SK-N-SH (cell line): ENCODE measurements at regions not wholly inside any gene's neighbourhood (a gene's known extent, or its start where the extent isn't known, plus 50 kb on each side); places are given as distances from the start of the nearest gene placed in this dataset.

Experiments
- RAD21 ChIP-seq: IDR thresholded peaks from 2 replicates; pipeline ENCODE4 v1.6.1; 2012; ENCODE audit warnings: mild to moderate bottlenecking, low read length
- TF ChIP-seq, protein P1 (sequence below): fragments of 200-600 bp; sonication (generic); IDR thresholded peaks from 2 replicates; pipeline ENCODE4 v1.6.1; 2017; ENCODE audit warnings: antibody characterized with exemption, mild to moderate bottlenecking, moderate library complexity
- TF ChIP-seq, protein P2 (sequence below): IDR thresholded peaks from 2 replicates; pipeline ENCODE4 v1.6.1; 2012; ENCODE audit warnings: mild to moderate bottlenecking, low read depth, low read length, moderate library complexity
- TF ChIP-seq, protein P3 (sequence below): IDR thresholded peaks from 2 replicates; pipeline ENCODE4 v1.4.0; 2012; ENCODE audit warnings: low read depth, borderline replicate concordance

DNA sequence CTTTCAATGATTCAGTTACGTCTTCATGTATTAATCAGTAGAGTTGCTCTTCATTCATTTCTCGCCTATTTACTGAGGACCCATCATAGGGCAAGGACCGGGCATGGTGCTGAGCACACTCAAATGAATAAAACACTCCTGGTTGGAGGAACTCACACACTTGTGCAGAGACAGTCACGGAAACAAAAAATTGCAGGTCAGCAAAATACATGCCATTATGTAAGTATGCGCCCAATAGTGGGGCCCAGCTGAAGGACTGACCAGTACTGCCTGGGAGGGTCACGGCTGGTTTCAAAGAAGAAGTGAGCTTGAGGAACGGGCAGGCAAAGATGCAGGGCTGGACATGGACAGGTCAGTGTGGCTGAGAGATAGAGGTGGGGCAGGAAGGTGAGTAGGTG lies 102.9 kb downstream of the DDX1 start:
- TF ChIP-seq, protein P1, sequence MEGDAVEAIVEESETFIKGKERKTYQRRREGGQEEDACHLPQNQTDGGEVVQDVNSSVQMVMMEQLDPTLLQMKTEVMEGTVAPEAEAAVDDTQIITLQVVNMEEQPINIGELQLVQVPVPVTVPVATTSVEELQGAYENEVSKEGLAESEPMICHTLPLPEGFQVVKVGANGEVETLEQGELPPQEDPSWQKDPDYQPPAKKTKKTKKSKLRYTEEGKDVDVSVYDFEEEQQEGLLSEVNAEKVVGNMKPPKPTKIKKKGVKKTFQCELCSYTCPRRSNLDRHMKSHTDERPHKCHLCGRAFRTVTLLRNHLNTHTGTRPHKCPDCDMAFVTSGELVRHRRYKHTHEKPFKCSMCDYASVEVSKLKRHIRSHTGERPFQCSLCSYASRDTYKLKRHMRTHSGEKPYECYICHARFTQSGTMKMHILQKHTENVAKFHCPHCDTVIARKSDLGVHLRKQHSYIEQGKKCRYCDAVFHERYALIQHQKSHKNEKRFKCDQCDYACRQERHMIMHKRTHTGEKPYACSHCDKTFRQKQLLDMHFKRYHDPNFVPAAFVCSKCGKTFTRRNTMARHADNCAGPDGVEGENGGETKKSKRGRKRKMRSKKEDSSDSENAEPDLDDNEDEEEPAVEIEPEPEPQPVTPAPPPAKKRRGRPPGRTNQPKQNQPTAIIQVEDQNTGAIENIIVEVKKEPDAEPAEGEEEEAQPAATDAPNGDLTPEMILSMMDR: no peak
- TF ChIP-seq RAD21: no peak
- TF ChIP-seq, protein P2, sequence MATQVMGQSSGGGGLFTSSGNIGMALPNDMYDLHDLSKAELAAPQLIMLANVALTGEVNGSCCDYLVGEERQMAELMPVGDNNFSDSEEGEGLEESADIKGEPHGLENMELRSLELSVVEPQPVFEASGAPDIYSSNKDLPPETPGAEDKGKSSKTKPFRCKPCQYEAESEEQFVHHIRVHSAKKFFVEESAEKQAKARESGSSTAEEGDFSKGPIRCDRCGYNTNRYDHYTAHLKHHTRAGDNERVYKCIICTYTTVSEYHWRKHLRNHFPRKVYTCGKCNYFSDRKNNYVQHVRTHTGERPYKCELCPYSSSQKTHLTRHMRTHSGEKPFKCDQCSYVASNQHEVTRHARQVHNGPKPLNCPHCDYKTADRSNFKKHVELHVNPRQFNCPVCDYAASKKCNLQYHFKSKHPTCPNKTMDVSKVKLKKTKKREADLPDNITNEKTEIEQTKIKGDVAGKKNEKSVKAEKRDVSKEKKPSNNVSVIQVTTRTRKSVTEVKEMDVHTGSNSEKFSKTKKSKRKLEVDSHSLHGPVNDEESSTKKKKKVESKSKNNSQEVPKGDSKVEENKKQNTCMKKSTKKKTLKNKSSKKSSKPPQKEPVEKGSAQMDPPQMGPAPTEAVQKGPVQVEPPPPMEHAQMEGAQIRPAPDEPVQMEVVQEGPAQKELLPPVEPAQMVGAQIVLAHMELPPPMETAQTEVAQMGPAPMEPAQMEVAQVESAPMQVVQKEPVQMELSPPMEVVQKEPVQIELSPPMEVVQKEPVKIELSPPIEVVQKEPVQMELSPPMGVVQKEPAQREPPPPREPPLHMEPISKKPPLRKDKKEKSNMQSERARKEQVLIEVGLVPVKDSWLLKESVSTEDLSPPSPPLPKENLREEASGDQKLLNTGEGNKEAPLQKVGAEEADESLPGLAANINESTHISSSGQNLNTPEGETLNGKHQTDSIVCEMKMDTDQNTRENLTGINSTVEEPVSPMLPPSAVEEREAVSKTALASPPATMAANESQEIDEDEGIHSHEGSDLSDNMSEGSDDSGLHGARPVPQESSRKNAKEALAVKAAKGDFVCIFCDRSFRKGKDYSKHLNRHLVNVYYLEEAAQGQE: no peak
- TF ChIP-seq, protein P3, sequence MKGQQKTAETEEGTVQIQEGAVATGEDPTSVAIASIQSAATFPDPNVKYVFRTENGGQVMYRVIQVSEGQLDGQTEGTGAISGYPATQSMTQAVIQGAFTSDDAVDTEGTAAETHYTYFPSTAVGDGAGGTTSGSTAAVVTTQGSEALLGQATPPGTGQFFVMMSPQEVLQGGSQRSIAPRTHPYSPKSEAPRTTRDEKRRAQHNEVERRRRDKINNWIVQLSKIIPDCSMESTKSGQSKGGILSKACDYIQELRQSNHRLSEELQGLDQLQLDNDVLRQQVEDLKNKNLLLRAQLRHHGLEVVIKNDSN: no peak
